Ovary (tissue), 7 donors: ENCODE measurements at regions not wholly inside any gene's neighbourhood (a gene's known extent, or its start where the extent isn't known, plus 50 kb on each side); places are given as distances from the start of the nearest gene placed in this dataset.

Experiments used
- DNase-seq, 5 donors: peaks; one replicate each; pipeline ENCODE4 v3.0.0-alpha.2; 2019 to 2020
- H3K27ac ChIP-seq, 2 donors: fragments of 200-600 bp; one replicate each; pipeline versions ENCODE4 v1.5.1 to v1.8.0; 2019 to 2022
- H3K27me3 ChIP-seq: fragments of 200-600 bp; one replicate; pipeline ENCODE4 v1.8.0; 2022
- H3K36me3 ChIP-seq: fragments of 200-600 bp; sonication (generic); one replicate; pipeline ENCODE4 v1.5.1; 2019
- H3K4me1 ChIP-seq: one replicate; pipeline ENCODE4 v1.8.1; 2013; ENCODE audit warnings: mild to moderate bottlenecking, moderate library complexity; ENCODE audit not compliant: insufficient read depth
- H3K4me3 ChIP-seq: fragments of 200-600 bp; sonication (generic); one replicate; pipeline ENCODE4 v1.5.1; 2017
- H3K9me3 ChIP-seq, 2 donors: fragments of 200-600 bp in 1 of 2; sonication (generic) in 1 of 2; one replicate each; pipeline versions ENCODE4 v1.5.1 to v1.8.1; 2013 to 2019; ENCODE audit warnings: mild to moderate bottlenecking in 1 of 2, moderate library complexity in 1 of 2
- CTCF ChIP-seq, 3 donors: fragments of 450-650 bp in 2 of 3; fragments of 200-600 bp in 1 of 3; IDR thresholded peaks; one replicate each; pipeline versions ENCODE4 v1.5.1 to v1.8.0; 2016 to 2022; ENCODE audit warnings: antibody characterized with exemption in 3 of 3, mild to moderate bottlenecking in 1 of 3
- EP300 ChIP-seq: sonication (generic); formaldehyde crosslinking; IDR thresholded peaks from one replicate; pipeline ENCODE4 v1.6.1; 2017; ENCODE audit warnings: antibody characterized with exemption
- POLR2A ChIP-seq: fragments of 450-650 bp; IDR thresholded peaks from one replicate; pipeline ENCODE4 v1.6.1; 2017; ENCODE audit warnings: antibody characterized with exemption, mild to moderate bottlenecking, moderate library complexity
- WGBS, 3 donors: extraction: QIAGEN DNeasy Blood & Tissue Kit in 1 of 3; methylation state at CpG; one replicate each; pipeline versions ENCODE4 v1.1.5 to v1.1.7; 2013 to 2017; 5-methylcytosine and 5-hydroxymethylcytosine counted together
- intact Hi-C, 4 donors: fragments of 100-400 bp; cut with DNase I; formaldehyde crosslinking; loops; one replicate each; pipeline versions ENCODE4 v1.11.0 to v1.15.1; 2022 to 2023
- donor health status: DM: no; HTN: no; CAD: no; lungs with moderate emphysema.
- donor health status: DM: no; HTN: no; CAD: no.
- donor health status: Bipolar disorder and iron deficiency.
- donor health status: DM: no; HTN: no; CAD: no.
- donor health status: DM: yes; HTN: yes; CAD: no.

GRCh38 chr14:22039938-22040780 is 366.5 kb upstream of the OR4E1 start:
- 35 to 42% (median 39%) methylated on average over 6 of the region's 6 CpGs for WGBS, 3 donors
- Histone ChIP-seq H3K4me1 (no peaks in the 10 kb centered on the region), H3K4me3 (no peak overlapping the region), H3K36me3 (no peaks in the 10 kb centered on the region), H3K27me3 (no peaks in the 10 kb centered on the region), H3K27ac (no peak overlapping the region), H3K9me3 (no peaks in the 10 kb centered on the region)
- intact Hi-C loops: no loop called here
- no peak for DNase-seq
- TF ChIP-seq EP300 (no peak), CTCF (IDR thresholded peaks at IDR 0.05) (no peak), POLR2A (no peak)

GRCh38 chr14:22036541-22037239 is 363.1 kb upstream of the OR4E1 start:
- no peak for DNase-seq
- Histone ChIP-seq H3K36me3 (no peaks in the 10 kb centered on the region), H3K4me3 (no peak overlapping the region), H3K4me1 (no peaks in the 10 kb centered on the region), H3K9me3 (no peaks in the 10 kb centered on the region), H3K27me3 (no peaks in the 10 kb centered on the region), H3K27ac (no peak overlapping the region)
- intact Hi-C loops: no loop called here
- WGBS, 3 donors: 79 to 86% (median 86%) methylated on average over 2 of the region's 2 CpGs
- no peak for TF ChIP-seq CTCF (IDR thresholded peaks at IDR 0.05)
- no peak for TF ChIP-seq POLR2A
- TF ChIP-seq EP300: no peak

GRCh38 chr14:22026527-22026926 is 352.9 kb upstream of the OR4E1 start:
- Histone ChIP-seq H3K27ac (no peak overlapping the region), H3K4me1 (no peaks in the 10 kb centered on the region)
- intact Hi-C loops: no loop called here

DNA sequence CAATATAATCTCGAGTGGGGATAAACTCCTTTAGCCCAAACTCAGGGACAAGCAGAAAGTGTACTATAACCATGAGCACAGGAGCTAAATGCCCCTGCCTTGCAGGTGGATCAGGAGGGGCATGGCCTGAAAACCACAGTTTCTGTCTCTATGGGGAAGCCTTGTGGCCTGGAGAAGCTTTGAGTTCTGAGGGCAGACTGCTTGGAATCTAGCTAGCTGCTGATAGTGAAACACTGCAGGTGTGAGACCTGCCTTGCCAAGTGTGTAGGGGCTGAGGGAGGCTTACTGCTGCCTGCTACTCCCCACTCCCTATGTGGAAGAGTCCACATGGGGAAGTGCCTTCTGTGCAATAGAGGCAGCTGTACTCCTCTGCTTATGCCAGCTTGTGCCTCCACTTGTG is 352.3 kb upstream of the OR4E1 start:
- TF ChIP-seq EP300 (no peak), CTCF (IDR thresholded peaks at IDR 0.05) (no peak), POLR2A (no peak)
- H3K9me3 ChIP-seq: no peaks in the 10 kb centered on the region
- DNase-seq: no peak
- 56 to 80% (median 62%) methylated on average over 1 of the region's 1 CpG for WGBS, 3 donors
- no peak overlapping the region for H3K4me3 ChIP-seq
- no peaks in the 10 kb centered on the region for H3K36me3 ChIP-seq
- H3K4me1 ChIP-seq: no peaks in the 10 kb centered on the region
- intact Hi-C loops: no loop called here
- no peak overlapping the region for H3K27ac ChIP-seq
- H3K27me3 ChIP-seq: no peaks in the 10 kb centered on the region

More at GRCh38 chr14:22026527-22026926, 352.9 kb upstream of the OR4E1 start:
- DNase-seq: no peak
- Histone ChIP-seq H3K9me3 (no peaks in the 10 kb centered on the region), H3K4me3 (no peak overlapping the region), H3K27me3 (no peaks in the 10 kb centered on the region), H3K36me3 (no peaks in the 10 kb centered on the region)
- TF ChIP-seq EP300 (no peak), CTCF (IDR thresholded peaks at IDR 0.05) (no peak), POLR2A (no peak)
- WGBS, 3 donors: 22 to 66% (median 44%) methylated on average over 2 of the region's 2 CpGs
